SJSA1 (cell line): ENCODE measurements at regions not wholly inside any gene's neighbourhood (a gene's known extent, or its start where the extent isn't known, plus 50 kb on each side); places are given as distances from the start of the nearest gene placed in this dataset.
"Not testable (repeated sequence)": the region's sequence is repeated elsewhere in the genome, so short reads cannot be mapped to it uniquely, and the experiment has no call there.

Experiments used
- DNase-seq, 2 experiments: peaks; one replicate each; pipeline ENCODE4 v3.0.0-alpha.2; 2015 to 2020; ENCODE audit warnings: low spot score in 2 of 2, low read depth in 1 of 2
- H3K27ac ChIP-seq: fragments of 250-450 bp; sonication (Bioruptor Pico); 2 replicates; pipeline ENCODE4 v1.5.1; 2020; ENCODE audit warnings: mild to moderate bottlenecking, moderate library complexity
- H3K27me3 ChIP-seq: fragments of 250-450 bp; sonication (Bioruptor Pico); replicated peaks from 2 replicates; pipeline ENCODE4 v1.5.1; 2020; ENCODE audit warnings: mild to moderate bottlenecking, moderate library complexity
- H3K36me3 ChIP-seq: fragments of 250-450 bp; sonication (Bioruptor Pico); 2 replicates; pipeline ENCODE4 v1.5.1; 2020; ENCODE audit warnings: mild to moderate bottlenecking
- H3K4me1 ChIP-seq: fragments of 250-450 bp; sonication (Bioruptor Pico); replicated peaks from 2 replicates; pipeline ENCODE4 v1.6.1; 2021; ENCODE audit warnings: mild to moderate bottlenecking
- H3K4me3 ChIP-seq: fragments of 250-450 bp; sonication (Bioruptor Pico); 2 replicates; pipeline ENCODE4 v1.5.1; 2020; ENCODE audit warnings: mild to moderate bottlenecking
- H3K9me3 ChIP-seq: fragments of 250-450 bp; sonication (Bioruptor Pico); replicated peaks from 2 replicates; pipeline ENCODE4 v1.5.1; 2020; ENCODE audit warnings: mild to moderate bottlenecking

- no peaks in the 10 kb centered on the region for H3K4me1 ChIP-seq
- H3K4me3 ChIP-seq = no peak overlapping the region
- peaks cover 8% of the 10 kb centered on the region for H3K27me3 ChIP-seq
- no peak for DNase-seq
- H3K9me3 ChIP-seq = no peaks in the 10 kb centered on the region
- H3K27ac ChIP-seq = no peak overlapping the region
- no peaks in the 10 kb centered on the region for H3K36me3 ChIP-seq
These were observed 519.3 kb upstream of the PFKP start for GRCh38 chr10:2548071-2548470.

DNA sequence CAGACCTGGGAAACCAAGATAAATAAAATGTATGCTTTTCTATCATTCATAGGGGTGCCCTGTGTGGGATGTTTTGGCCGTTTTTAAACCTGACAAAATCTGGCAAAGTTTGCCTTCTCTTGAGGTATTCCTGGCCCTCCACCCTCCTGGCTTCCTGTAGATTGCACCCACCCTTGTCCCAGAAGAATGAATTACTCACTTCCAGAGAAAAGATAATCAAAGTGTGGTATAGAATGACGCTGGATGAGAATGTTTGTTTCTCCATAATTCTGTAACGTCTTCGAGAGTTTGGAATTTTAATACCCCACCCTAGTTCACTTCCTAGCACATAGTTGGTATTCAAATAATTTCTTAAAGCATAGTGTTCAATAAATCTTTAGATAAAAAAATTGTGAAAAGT lies 519.7 kb upstream of the PFKP start:
- no peak for DNase-seq
- H3K4me1 ChIP-seq = no peaks in the 10 kb centered on the region

GRCh38 chr10:2546894-2547293 lies 520.5 kb upstream of the PFKP start:
- H3K4me3 ChIP-seq, DNase-seq, H3K9me3 ChIP-seq, H3K36me3 ChIP-seq, H3K27ac ChIP-seq, H3K4me1 ChIP-seq: not testable (repeated sequence)
- H3K27me3 ChIP-seq = peaks cover 12% of the 10 kb centered on the region

More for the DNA sequence above, 519.7 kb upstream of the PFKP start:
- H3K9me3 ChIP-seq = no peaks in the 10 kb centered on the region
- H3K4me3 ChIP-seq = no peak overlapping the region
- peaks cover 12% of the 10 kb centered on the region for H3K27me3 ChIP-seq
- no peaks in the 10 kb centered on the region for H3K36me3 ChIP-seq
- H3K27ac ChIP-seq = no peak overlapping the region

DNA sequence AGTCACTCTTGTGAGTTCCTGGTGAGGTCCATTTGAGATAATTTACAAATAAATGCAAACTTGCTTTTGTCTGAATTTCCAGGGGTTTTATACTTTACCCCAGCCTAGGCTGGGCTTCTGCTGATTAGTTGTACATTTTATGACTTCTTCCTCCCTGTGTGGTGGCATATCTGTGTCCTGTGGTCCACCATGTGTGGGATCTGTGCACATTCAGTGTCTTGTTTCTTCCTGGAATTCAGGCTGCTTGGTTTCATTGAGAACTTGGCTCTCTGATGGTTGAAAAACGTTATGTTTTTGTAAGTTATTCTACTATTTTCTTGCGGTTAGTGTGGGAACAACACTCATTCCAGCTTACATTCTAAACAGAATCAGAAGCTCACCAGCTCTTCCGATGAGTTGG lies 523.4 kb upstream of the PFKP start:
- H3K4me3 ChIP-seq = no peak overlapping the region
- H3K27me3 ChIP-seq = peaks cover 16% of the 10 kb centered on the region
- DNase-seq = no peak
- no peaks in the 10 kb centered on the region for H3K9me3 ChIP-seq
- H3K4me1 ChIP-seq = no peaks in the 10 kb centered on the region
- no peak overlapping the region for H3K27ac ChIP-seq
- H3K36me3 ChIP-seq = no peaks in the 10 kb centered on the region

DNA sequence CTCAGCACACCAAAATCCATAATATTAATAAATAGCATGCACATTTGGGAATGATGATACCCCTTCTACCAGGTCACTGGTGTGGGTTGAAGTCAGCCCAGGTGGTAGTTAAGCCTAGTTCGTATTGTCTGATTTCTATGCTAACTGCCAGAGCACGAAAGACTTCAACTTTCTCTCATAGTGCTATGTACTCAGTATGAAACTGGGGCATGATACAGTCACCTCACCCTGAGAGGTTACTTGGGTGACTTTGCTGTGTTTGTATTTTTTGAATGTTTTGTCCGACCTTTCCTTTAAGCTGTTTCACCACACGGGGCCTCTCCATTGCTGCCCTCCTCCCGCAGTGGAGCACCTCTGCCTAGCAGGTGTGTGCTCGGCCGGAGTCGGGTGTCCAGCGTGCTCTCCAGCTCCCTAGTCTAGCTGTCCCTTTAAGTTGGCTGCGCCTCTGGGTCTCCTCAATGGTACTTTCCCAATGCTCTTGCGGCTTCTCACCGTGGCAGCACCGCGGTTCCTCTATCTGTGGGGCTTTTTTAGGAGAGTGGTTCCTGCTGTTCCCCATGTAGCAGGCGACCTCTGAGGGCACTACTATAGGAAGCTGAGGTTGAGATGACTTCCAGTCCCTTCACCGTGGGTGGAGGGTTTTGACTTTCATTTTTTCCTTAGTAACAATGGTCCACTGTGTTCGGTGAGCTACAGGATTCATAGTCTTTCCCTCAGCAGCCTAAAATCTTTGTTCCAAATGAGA lies 524.0 kb upstream of the PFKP start:
- Histone ChIP-seq H3K4me1 (no peaks in the 10 kb centered on the region), H3K27me3 (peaks cover 12% of the 10 kb centered on the region), H3K9me3 (no peaks in the 10 kb centered on the region), H3K4me3 (no peak overlapping the region), H3K27ac (no peak overlapping the region), H3K36me3 (no peaks in the 10 kb centered on the region)
- no peak for DNase-seq

DNA sequence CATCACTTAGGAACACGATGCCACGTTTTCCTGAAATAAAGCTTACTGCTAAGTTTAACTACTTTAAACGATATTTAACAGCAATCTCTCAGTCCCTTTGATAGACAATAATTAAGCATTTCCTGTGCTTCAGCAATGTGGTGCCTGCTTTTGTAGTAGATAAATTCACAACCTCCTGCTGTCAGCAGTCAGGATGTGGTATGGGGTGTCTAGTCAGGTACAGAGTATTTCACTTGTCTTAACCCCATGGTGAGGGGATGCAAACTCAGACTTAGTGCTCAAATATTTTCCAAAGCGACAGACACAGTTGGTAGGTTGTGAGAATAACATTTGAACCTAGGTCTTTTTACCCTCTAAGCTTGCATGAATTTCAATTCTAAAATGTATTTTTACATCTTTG lies 526.2 kb upstream of the PFKP start:
- Histone ChIP-seq H3K27ac (no peak overlapping the region), H3K27me3 (peaks cover 12% of the 10 kb centered on the region), H3K36me3 (no peaks in the 10 kb centered on the region), H3K4me3 (no peak overlapping the region), H3K9me3 (no peaks in the 10 kb centered on the region), H3K4me1 (no peaks in the 10 kb centered on the region)
- no peak for DNase-seq

GRCh38 chr10:2529945-2530344 lies 537.4 kb upstream of the PFKP start:
- no peaks in the 10 kb centered on the region for H3K4me1 ChIP-seq
- H3K27ac ChIP-seq = no peak overlapping the region
- no peak overlapping the region for H3K4me3 ChIP-seq
- H3K36me3 ChIP-seq = no peaks in the 10 kb centered on the region
- no peak for DNase-seq
- peaks cover 19% of the 10 kb centered on the region for H3K27me3 ChIP-seq
- no peaks in the 10 kb centered on the region for H3K9me3 ChIP-seq

DNA sequence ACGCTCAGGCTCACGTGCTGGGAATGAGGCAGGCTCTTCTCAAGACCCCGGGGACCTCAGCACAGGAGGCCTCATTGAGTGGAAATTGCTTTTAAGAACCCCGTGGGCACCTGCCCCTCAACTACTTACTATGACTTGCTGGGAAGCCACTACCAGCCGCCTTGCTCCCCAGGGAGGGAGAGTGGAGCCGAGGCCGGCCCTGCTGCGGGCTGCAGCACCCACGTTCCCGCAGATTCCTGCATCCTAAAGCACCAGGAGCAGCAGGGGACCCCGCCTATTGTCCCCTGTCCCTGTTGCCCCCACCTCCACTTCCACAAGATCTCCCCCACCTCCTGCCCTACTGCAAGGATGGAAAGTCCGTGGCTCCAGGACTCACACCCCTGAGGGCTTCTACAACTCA lies 541.6 kb upstream of the PFKP start:
- Histone ChIP-seq H3K27me3 (peaks cover 13% of the 10 kb centered on the region), H3K9me3 (no peaks in the 10 kb centered on the region), H3K36me3 (no peaks in the 10 kb centered on the region), H3K4me3 (no peak overlapping the region), H3K4me1 (no peaks in the 10 kb centered on the region), H3K27ac (no peak overlapping the region)
- no peak for DNase-seq

- no peaks in the 10 kb centered on the region for H3K9me3 ChIP-seq
- no peaks in the 10 kb centered on the region for H3K36me3 ChIP-seq
- peaks cover 6% of the 10 kb centered on the region; the same call in 1 of the 2 replicates for H3K27me3 ChIP-seq
- H3K4me3 ChIP-seq = no peak overlapping the region
- no peak overlapping the region for H3K27ac ChIP-seq
- H3K4me1 ChIP-seq = no peaks in the 10 kb centered on the region
- DNase-seq = no peak
These were observed 548.2 kb upstream of the PFKP start for GRCh38 chr10:2519139-2519538.

DNA sequence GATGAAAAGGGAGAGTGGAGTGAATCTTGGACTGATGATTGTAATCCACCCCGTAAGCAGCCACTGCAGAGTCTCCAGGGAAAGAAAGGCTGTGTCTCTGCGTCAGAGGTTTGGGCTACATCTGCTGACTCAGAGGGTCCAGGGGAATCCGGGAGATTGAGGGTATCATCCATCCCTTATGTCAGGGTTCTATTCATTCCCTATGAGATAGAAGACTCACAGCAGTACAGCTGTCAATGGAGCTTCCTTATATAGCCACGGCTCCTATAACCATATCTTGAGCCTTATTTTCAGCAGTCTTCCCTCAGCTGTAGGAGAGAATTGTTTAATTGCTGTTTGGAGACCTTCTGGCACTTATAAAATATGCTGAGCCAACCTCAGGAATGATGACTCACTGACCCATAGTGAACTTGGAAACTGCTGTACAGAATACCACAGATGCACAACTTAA lies 558.2 kb upstream of the PFKP start:
- DNase-seq = peak in 1 of 2 experiments; percentile 53
- no peaks in the 10 kb centered on the region for H3K36me3 ChIP-seq
- no peak overlapping the region for H3K4me3 ChIP-seq
- H3K27ac ChIP-seq = no peak overlapping the region
- peaks cover 12% of the 10 kb centered on the region for H3K4me1 ChIP-seq
- H3K9me3 ChIP-seq = no peaks in the 10 kb centered on the region
- 0 out of 2 replicates have a peak, but pooled peaks cover 2% of the 10 kb centered on the region for H3K27me3 ChIP-seq

DNA sequence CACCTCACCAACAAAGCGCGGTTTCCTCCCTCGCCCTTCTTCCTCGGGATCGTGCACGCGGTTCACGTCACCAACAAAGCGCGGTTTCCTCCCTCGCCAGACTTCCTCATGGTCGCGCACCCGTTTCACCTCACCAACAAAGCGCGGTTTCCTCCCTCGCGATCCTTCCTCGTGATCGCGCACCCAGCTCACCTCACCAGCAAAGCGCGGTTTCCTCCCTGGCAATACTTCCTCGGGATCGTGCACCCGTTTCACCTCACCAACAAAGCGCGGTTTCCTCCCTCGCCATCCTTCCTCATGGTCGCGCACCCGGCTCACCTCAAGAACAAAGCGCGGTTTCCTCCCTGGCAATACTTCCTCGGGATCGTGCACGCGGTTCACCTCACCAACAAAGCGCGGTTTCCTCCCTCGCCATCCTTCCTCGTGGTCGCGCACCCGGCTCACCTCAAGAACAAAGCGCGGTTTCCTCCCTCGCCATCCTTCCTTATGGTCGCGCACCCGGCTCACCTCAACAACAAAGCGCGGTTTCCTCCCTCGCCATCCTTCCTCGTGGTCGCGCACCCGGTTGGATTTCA lies 565.9 kb upstream of the PFKP start:
- not testable (repeated sequence) for H3K4me1 ChIP-seq, H3K27ac ChIP-seq, H3K27me3 ChIP-seq, H3K36me3 ChIP-seq, H3K4me3 ChIP-seq, DNase-seq, H3K9me3 ChIP-seq

DNA sequence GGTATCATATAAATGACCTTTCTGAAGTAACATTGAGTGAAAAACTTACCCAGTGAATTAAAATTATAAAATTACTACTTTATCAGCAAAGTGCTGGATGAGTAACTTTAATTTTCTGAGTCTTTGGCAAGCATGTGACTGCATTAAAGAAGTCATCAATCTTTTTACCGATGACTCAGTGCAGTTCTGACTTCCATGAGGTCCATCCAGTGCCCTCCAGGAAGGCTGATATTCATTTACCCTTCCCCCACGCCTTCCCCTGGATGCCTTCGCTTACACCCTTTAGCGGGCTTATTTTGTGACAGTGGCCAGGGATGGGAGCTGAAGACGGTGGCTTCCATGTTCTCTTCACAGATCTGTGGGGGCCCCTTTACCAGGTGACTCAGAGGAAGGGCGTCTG lies 572.9 kb upstream of the PFKP start:
- no peak for DNase-seq
- peaks cover 7% of the 10 kb centered on the region for H3K27me3 ChIP-seq
- H3K27ac ChIP-seq = no peak overlapping the region
- H3K9me3 ChIP-seq = no peaks in the 10 kb centered on the region
- no peaks in the 10 kb centered on the region for H3K4me1 ChIP-seq
- H3K4me3 ChIP-seq = no peak overlapping the region
- no peaks in the 10 kb centered on the region for H3K36me3 ChIP-seq

DNA sequence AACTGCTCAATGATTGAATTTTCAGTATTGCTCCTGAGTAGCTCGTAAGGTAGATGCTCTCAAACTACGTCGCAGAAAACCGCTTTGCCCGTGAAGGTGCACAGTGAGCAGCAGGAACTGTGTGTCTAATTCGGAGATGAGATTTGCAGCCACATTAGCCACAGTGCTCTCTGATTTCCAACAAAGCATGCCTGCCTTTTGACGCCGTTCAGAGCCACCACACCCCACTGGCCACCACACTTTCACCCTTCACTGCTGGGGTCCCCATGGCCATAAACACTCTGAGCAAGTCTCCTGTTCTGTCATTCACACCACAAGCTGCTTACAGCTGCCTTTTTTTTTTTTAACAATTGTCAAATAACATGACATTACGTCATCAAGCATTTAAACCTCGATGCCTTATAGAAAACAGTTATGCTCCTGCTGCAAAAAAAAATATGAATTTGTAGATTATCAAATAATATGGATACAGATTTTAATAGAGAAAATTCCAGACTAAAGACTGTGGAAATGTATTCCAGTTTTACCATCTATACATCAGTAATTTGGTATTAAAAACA lies 578.8 kb upstream of the PFKP start:
- no peak for DNase-seq
- Histone ChIP-seq H3K36me3 (no peaks in the 10 kb centered on the region), H3K27me3 (peaks cover 7% of the 10 kb centered on the region; the same call in 1 of the 2 replicates), H3K9me3 (no peaks in the 10 kb centered on the region), H3K4me1 (no peaks in the 10 kb centered on the region), H3K4me3 (no peak overlapping the region), H3K27ac (no peak overlapping the region)

DNA sequence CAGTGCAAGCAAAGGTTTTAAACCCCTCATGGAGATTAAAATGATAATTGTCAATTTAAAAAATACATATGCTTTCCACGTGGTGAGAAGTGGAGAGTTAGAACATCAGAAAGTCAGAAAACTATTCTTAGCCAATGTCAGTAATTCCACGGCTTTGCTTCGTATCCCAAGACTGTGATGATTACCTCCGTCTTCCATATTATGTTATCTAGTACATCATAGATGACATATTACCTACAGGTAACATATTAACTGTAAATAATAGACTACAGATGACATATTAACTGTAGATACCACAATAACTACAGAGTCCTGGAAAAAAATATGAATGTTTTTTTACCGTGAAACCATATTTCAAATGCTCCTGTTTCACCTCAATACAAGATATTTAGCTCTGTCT lies 579.4 kb upstream of the PFKP start:
- Histone ChIP-seq H3K36me3 (no peaks in the 10 kb centered on the region), H3K27me3 (peaks cover 7% of the 10 kb centered on the region; the same call in 1 of the 2 replicates), H3K4me3 (no peak overlapping the region), H3K4me1 (no peaks in the 10 kb centered on the region), H3K27ac (no peak overlapping the region), H3K9me3 (no peaks in the 10 kb centered on the region)
- no peak for DNase-seq
